OCI-LY7 (cell line): ENCODE measurements at regions not wholly inside any gene's neighbourhood (a gene's known extent, or its start where the extent isn't known, plus 50 kb on each side); places are given as distances from the start of the nearest gene placed in this dataset.
A peak's percentile ranks its signal among the peaks of the same experiment; 100 is the strongest.

Experiments
- BruUV-seq: library from RNA; stranded (reverse); fragments of 400-500 nt; replicated peaks from 2 replicates; lab custom pipeline; 2021; lab: Mats Ljungman, UMichigan
- CTCF ChIA-PET: fragments of 300-600 bp; sonication (Branson Sonifier 250); formaldehyde crosslinking; loops from one replicate; lab custom pipeline; 2022; ENCODE audit warnings: antibody characterized with exemption; ENCODE audit not compliant: unreplicated experiment; lab: Charles Lee
- POLR2A ChIA-PET: fragments of 300-600 bp; sonication (Branson Sonifier 250); formaldehyde crosslinking; loops from one replicate; lab custom pipeline; 2022; ENCODE audit warnings: antibody characterized with exemption; lab: Charles Lee
- DNase-seq: peaks from one replicate; pipeline ENCODE4 v3.0.0-alpha.2; 2015; ENCODE audit warnings: low spot score
- H2AFZ ChIP-seq: fragments of 200-600 bp; sonication (generic), shearing (Covaris generic); 2 replicates; pipeline ENCODE4 v1.6.1; 2014; ENCODE audit warnings: mild to moderate bottlenecking, antibody characterized with exemption, low read length, moderate library complexity
- H3K27ac ChIP-seq: fragments of 200-600 bp; sonication (generic); 2 replicates; pipeline ENCODE4 v1.5.1; 2014; ENCODE audit warnings: mixed run types, low read depth, mild to moderate bottlenecking, moderate library complexity, low read length, inconsistent platforms; ENCODE audit not compliant: poor library complexity, severe bottlenecking
- H3K36me3 ChIP-seq: fragments of 200-600 bp; sonication (generic); 2 replicates; pipeline ENCODE4 v1.6.1; 2014; ENCODE audit warnings: mild to moderate bottlenecking, antibody characterized with exemption, low read length, moderate library complexity, mixed read lengths; ENCODE audit not compliant: insufficient read depth
- H3K4me1 ChIP-seq: fragments of 200-600 bp; sonication (generic); 2 replicates; pipeline ENCODE4 v1.5.1; 2014; ENCODE audit warnings: mild to moderate bottlenecking, low read length; ENCODE audit not compliant: insufficient read depth, poor library complexity, severe bottlenecking
- H3K4me2 ChIP-seq: fragments of 200-600 bp; sonication (generic); 2 replicates; pipeline ENCODE4 v1.6.1; 2014; ENCODE audit warnings: mild to moderate bottlenecking, low read length
- H3K4me3 ChIP-seq: fragments of 200-600 bp; sonication (generic); 2 replicates; pipeline ENCODE4 v1.5.1; 2014; ENCODE audit warnings: mild to moderate bottlenecking, low read depth, low read length; ENCODE audit not compliant: poor library complexity, severe bottlenecking
- H3K79me2 ChIP-seq: fragments of 200-600 bp; sonication (generic); 2 replicates; pipeline ENCODE4 v1.6.1; 2016; ENCODE audit warnings: low read depth, mild to moderate bottlenecking, low read length, moderate library complexity, mixed read lengths; ENCODE audit not compliant: insufficient read depth
- H3K9me2 ChIP-seq: fragments of 200-600 bp; sonication (generic); 2 replicates; pipeline ENCODE4 v1.6.1; 2016; ENCODE audit warnings: mild to moderate bottlenecking, low read length, mixed read lengths; ENCODE audit not compliant: insufficient read depth
- H3K9me3 ChIP-seq: fragments of 200-600 bp; sonication (generic); 2 replicates; pipeline ENCODE4 v1.6.1; 2014; ENCODE audit warnings: mild to moderate bottlenecking, mixed run types, low read length, mixed read lengths
- H4K20me1 ChIP-seq: fragments of 200-600 bp; sonication (generic); 2 replicates; pipeline ENCODE4 v1.6.1; 2014; ENCODE audit warnings: mild to moderate bottlenecking, antibody characterized with exemption, low read length, moderate library complexity, mixed read lengths; ENCODE audit not compliant: insufficient read depth
- EZH2phosphoT487 ChIP-seq: fragments of 200-600 bp; sonication (generic); IDR thresholded peaks from 2 replicates; pipeline ENCODE4 v1.6.1; 2018; ENCODE audit warnings: low read depth, borderline replicate concordance, mild to moderate bottlenecking, mixed run types, antibody characterized with exemption, low read length, moderate library complexity, mixed read lengths
- intact Hi-C: fragments of 100-400 bp; cut with micrococcal nuclease; formaldehyde crosslinking; loops from one replicate; pipeline ENCODE4 v1.10.0; 2022; ENCODE audit not compliant: unreplicated experiment
- TF ChIP-seq, protein P1 (sequence below): fragments of 200-600 bp; sonication (generic); conservative IDR thresholded peaks from 2 replicates; pipeline ENCODE4 v1.5.1; 2014; ENCODE audit warnings: mild to moderate bottlenecking, antibody characterized with exemption, low read length, moderate library complexity, mixed read lengths

DNA sequence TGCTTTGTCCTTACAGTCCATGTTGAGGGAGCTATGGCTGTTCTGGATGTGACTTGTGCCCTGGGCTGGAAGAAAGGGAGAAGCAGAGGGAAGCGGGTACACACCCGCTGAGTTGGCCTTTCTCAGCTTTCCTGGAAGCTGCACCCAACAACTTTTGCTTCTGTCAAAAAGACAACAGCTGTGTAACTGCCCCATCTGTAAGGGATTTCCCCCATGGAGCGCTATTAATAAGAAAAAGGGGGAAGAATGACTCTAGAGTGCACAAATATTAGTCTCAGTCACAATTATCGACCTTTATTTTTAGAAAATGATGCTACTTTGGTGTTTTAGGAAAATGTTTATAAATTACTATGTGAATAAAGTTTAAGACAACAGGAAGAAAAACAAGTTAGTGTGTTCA, 368.3 kb downstream of the RAD51AP2 start:
- intact Hi-C loops, result no loop called here
- CTCF ChIA-PET, result interaction anchor here (0.6 kb wide), 1 partner anchor 126 kb away, joined by 3 read pairs; no protein-coding TSS in a partner anchor
- Histone ChIP-seq H3K4me2 (no peak overlapping the region), H3K36me3 (no peaks in the 10 kb centered on the region), H3K9me2 (no peaks in the 10 kb centered on the region), H3K27ac (no peak overlapping the region), H2AFZ (no peak overlapping the region), H4K20me1 (no peaks in the 10 kb centered on the region), H3K9me3 (no peaks in the 10 kb centered on the region), H3K4me1 (no peaks in the 10 kb centered on the region), H3K79me2 (no peaks in the 10 kb centered on the region), H3K4me3 (no peak overlapping the region)
- no peak for DNase-seq
- TF ChIP-seq EZH2phosphoT487, result no peak
- TF ChIP-seq, protein P1, sequence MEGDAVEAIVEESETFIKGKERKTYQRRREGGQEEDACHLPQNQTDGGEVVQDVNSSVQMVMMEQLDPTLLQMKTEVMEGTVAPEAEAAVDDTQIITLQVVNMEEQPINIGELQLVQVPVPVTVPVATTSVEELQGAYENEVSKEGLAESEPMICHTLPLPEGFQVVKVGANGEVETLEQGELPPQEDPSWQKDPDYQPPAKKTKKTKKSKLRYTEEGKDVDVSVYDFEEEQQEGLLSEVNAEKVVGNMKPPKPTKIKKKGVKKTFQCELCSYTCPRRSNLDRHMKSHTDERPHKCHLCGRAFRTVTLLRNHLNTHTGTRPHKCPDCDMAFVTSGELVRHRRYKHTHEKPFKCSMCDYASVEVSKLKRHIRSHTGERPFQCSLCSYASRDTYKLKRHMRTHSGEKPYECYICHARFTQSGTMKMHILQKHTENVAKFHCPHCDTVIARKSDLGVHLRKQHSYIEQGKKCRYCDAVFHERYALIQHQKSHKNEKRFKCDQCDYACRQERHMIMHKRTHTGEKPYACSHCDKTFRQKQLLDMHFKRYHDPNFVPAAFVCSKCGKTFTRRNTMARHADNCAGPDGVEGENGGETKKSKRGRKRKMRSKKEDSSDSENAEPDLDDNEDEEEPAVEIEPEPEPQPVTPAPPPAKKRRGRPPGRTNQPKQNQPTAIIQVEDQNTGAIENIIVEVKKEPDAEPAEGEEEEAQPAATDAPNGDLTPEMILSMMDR, result no peak
- no TSS peak for BruUV-seq
- POLR2A ChIA-PET, result interaction anchor here (0.7 to 2.2 kb wide), 7 partner anchors 8 to 39 kb away, joined by 3 to 13 read pairs (median 4); no protein-coding TSS in a partner anchor

DNA sequence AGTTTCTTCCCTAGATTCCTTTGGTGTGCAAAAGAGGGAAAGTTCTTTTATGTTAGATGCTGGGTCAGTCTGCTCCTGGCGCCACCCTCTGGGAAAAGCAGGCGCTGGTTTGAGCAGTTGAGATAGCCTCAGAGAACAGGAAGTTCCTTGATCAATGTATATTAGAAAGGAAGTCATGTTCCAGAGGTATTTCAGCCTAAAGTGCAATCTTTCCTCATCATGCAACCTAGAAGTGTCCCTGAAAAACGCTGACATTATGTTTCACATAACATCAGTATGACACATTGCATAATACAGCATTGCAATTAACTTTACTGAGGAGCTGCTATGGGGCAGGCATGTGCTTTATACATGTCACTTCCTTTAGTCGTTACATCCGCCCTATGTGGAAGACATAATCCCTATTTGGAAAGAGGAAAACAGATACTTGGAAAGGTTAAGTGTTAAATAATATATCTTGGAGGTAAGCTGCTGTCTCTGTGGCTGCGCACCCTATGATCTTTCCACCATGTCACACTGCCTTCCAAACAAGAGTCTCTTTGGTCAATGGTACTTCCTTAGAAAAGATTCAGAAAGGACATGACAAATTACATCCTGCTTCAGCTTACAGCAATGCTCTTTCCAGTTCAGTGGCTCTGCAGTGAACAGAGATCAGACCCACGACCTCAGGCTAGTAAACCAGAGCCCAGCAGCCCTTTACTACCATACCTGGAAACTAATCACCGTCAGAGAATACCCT, 369.7 kb downstream of the RAD51AP2 start:
- TF ChIP-seq EZH2phosphoT487, result no peak
- TF ChIP-seq, protein P1, result peak; percentile 71

DNA sequence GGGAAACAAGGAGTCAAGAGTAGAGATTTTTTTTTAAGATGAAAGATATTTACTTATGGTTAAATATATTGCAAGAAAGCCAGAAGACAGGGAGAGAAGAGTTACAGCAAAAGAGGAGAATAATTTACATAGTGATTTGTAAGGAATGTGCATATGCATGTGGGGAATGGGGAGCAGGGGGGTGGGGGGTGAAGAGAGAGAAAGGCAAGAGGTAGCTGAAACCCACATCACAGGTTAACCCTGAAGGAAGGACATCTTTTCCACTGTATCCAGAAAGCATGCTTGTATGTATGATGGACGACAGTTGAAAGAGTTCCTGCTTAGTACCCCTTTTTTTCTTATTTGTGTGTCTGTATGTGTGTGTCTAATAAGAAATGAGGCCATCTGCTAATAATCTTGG, 371.9 kb downstream of the RAD51AP2 start:
- ChIA-PET CTCF (no interaction called here), POLR2A (interaction anchor here (1.3 to 2.2 kb wide), 3 partner anchors 9 to 26 kb away, joined by 3 to 5 read pairs (median 3); no protein-coding TSS in a partner anchor)
- no TSS peak for BruUV-seq
- TF ChIP-seq, protein P1, result no peak
- TF ChIP-seq EZH2phosphoT487, result no peak
- H2AFZ ChIP-seq, result no peak overlapping the region
- H3K9me3 ChIP-seq, result no peaks in the 10 kb centered on the region
- no peaks in the 10 kb centered on the region for H3K9me2 ChIP-seq
- no peaks in the 10 kb centered on the region for H4K20me1 ChIP-seq
- H3K4me2 ChIP-seq, result no peak overlapping the region
- H3K4me1 ChIP-seq, result no peaks in the 10 kb centered on the region
- no peak overlapping the region for H3K27ac ChIP-seq
- DNase-seq, result no peak
- H3K36me3 ChIP-seq, result no peaks in the 10 kb centered on the region
- H3K79me2 ChIP-seq, result no peaks in the 10 kb centered on the region
- no peak overlapping the region for H3K4me3 ChIP-seq
- intact Hi-C loops, result no loop called here

More for the DNA sequence above, 369.7 kb downstream of the RAD51AP2 start:
- H3K9me2 ChIP-seq, result no peaks in the 10 kb centered on the region
- no peaks in the 10 kb centered on the region for H3K9me3 ChIP-seq
- no peaks in the 10 kb centered on the region for H3K36me3 ChIP-seq
- no peaks in the 10 kb centered on the region for H3K4me1 ChIP-seq
- no peaks in the 10 kb centered on the region for H3K79me2 ChIP-seq
- no peak overlapping the region for H3K27ac ChIP-seq
- H2AFZ ChIP-seq, result no peak overlapping the region
- no TSS peak for BruUV-seq
- no peak overlapping the region for H3K4me3 ChIP-seq
- ChIA-PET CTCF (interaction anchor here (1.0 kb wide), 1 partner anchor 51 kb away, joined by 3 read pairs; no protein-coding TSS in a partner anchor), POLR2A (interaction anchor here (0.6 to 2.2 kb wide), 7 partner anchors 11 to 605 kb away, joined by 3 to 13 read pairs (median 4); partner anchors contain the start of genes GEN1 and SMC6)
- no peaks in the 10 kb centered on the region for H4K20me1 ChIP-seq
- intact Hi-C loops, result no loop called here
- no peak overlapping the region for H3K4me2 ChIP-seq
- DNase-seq, result peak; percentile 4
